ENCODE measurements at regions not wholly inside any gene's neighbourhood (a gene's known extent, or its start where the extent isn't known, plus 50 kb on each side); places are given as distances from the start of the nearest gene placed in this dataset.
A peak's percentile ranks its signal among the peaks of the same experiment; 100 is the strongest.

- peak; percentile 64 for DNase-seq (ENCODE audit: low read depth)
- H3K4me3 ChIP-seq (replicated peaks; ENCODE audit: low read depth, low read length): no peak overlapping the region
- TF ChIP-seq CTCF (IDR thresholded peaks at IDR 0.05; ENCODE audit: low read length, missing control alignments): no peak
Measured at GRCh38 chr11:23236826-23237555, 376.7 kb upstream of the CCDC179 start.

DNA sequence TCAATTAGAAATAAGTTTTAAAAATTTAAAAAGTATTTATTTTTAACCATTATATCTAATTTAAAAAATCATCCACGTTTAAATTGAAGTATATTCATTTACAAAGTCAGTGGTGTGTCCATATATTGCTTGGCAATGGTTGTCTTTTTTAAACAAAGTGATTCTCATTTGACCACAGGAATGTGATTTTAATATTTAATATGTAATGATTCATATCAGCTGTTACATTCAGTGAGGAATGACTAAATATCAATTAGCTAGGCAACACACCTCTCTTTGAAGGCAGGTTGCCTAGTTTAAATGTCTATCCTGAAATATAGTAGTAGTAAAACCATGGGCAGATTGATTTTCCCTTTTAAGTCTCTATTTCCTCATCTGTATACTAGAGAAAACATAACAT lies 392.2 kb upstream of the CCDC179 start:
- no peak for TF ChIP-seq CTCF (IDR thresholded peaks at IDR 0.05; ENCODE audit: low read length, missing control alignments)
- H3K4me3 ChIP-seq (replicated peaks; ENCODE audit: low read depth, low read length): no peak overlapping the region

DNA sequence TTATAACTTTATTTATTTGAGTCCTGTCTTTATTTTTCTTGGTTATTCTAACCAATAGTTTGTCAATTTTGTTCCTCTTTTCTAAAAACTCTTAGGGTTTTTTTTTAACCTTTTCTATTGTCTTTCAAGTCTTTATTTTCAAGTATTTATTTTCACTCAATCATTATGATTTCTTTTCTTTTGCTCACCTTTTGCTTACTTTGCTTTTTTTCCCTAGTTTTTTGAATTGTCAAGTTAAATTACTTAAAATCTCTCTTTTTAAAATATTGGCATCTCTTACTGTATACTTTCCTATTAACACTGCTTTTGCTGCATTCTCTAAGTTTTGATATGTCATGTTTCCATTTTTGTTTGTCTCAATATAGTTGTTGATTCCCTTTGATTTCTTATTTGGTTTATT lies 396.8 kb upstream of the CCDC179 start:
- no peak for DNase-seq (ENCODE audit: low read depth)
- no peak overlapping the region for H3K4me3 ChIP-seq (replicated peaks; ENCODE audit: low read depth, low read length)
- no peak for TF ChIP-seq CTCF (IDR thresholded peaks at IDR 0.05; ENCODE audit: low read length, missing control alignments)

More for the DNA sequence above, 392.2 kb upstream of the CCDC179 start:
- DNase-seq (ENCODE audit: low read depth): no peak

- DNase-seq (ENCODE audit: low read depth): no peak
- no peak for TF ChIP-seq CTCF (IDR thresholded peaks at IDR 0.05; ENCODE audit: low read length, missing control alignments)
- no peak overlapping the region for H3K4me3 ChIP-seq (replicated peaks; ENCODE audit: low read depth, low read length)
Measured at GRCh38 chr11:23257556-23257955, 397.3 kb upstream of the CCDC179 start.

GRCh38 chr11:23263466-23263865 lies 403.2 kb upstream of the CCDC179 start:
- no peak overlapping the region for H3K4me3 ChIP-seq (replicated peaks; ENCODE audit: low read depth, low read length)
- DNase-seq (ENCODE audit: low read depth): no peak
- TF ChIP-seq CTCF (IDR thresholded peaks at IDR 0.05; ENCODE audit: low read length, missing control alignments): no peak

GRCh38 chr11:23272095-23272494 lies 411.8 kb upstream of the CCDC179 start:
- no peak overlapping the region for H3K4me3 ChIP-seq (replicated peaks; ENCODE audit: low read depth, low read length)
- no peak for TF ChIP-seq CTCF (IDR thresholded peaks at IDR 0.05; ENCODE audit: low read length, missing control alignments)
- no peak for DNase-seq (ENCODE audit: low read depth)

- no peak overlapping the region for H3K4me3 ChIP-seq (replicated peaks; ENCODE audit: low read depth, low read length)
- TF ChIP-seq CTCF (IDR thresholded peaks at IDR 0.05; ENCODE audit: low read length, missing control alignments): no peak
- DNase-seq (ENCODE audit: low read depth): peak; percentile 6
Measured at GRCh38 chr11:23278121-23278520, 417.8 kb upstream of the CCDC179 start.

Measured in fibroblast of pulmonary artery (primary cell).